ENCODE measurements at regions not wholly inside any gene's neighbourhood (a gene's known extent, or its start where the extent isn't known, plus 50 kb on each side); places are given as distances from the start of the nearest gene placed in this dataset.

- TF ChIP-seq CEBPB (IDR thresholded peaks at IDR 0.05): no peak
- TF ChIP-seq PHF8 (IDR thresholded peaks at IDR 0.05; ENCODE audit: borderline replicate concordance, low read depth): no peak
- TF ChIP-seq CTCF (IDR thresholded peaks at IDR 0.05): no peak
- TF ChIP-seq MAFK (IDR thresholded peaks at IDR 0.05; ENCODE audit: partially characterized antibody): no peak
- TF ChIP-seq MAX (IDR thresholded peaks at IDR 0.05): no peak
- TF ChIP-seq ZC3H11A (IDR thresholded peaks at IDR 0.05): no peak
- no peak for TF ChIP-seq BHLHE40 (IDR thresholded peaks at IDR 0.05; ENCODE audit: low read depth, low read length)
- no peak for TF ChIP-seq POLR2A (IDR thresholded peaks at IDR 0.05; ENCODE audit: low read length)
- TF ChIP-seq SREBF2 (IDR thresholded peaks at IDR 0.05): no peak
- no peak for TF ChIP-seq RAD21 (conservative IDR thresholded peaks at IDR 0.05 in 1 of 2, IDR thresholded peaks at IDR 0.05 in 1 of 2)
These were observed 120.6 kb upstream of the TACR1 start for GRCh38 chr2:75319951-75320350.
